CD8-positive, alpha-beta memory T cell (primary cell): ENCODE measurements at regions not wholly inside any gene's neighbourhood (a gene's known extent, or its start where the extent isn't known, plus 50 kb on each side); places are given as distances from the start of the nearest gene placed in this dataset.
"Not testable (repeated sequence)": the region's sequence is repeated elsewhere in the genome, so short reads cannot be mapped to it uniquely, and the experiment has no call there.

Experiments
- CTCF ChIA-PET: fragments of 350-600 bp; sonication (Branson Sonifier 250); formaldehyde crosslinking; loops from one replicate; lab custom pipeline; 2021; ENCODE audit warnings: antibody characterized with exemption; lab: Charles Lee
- POLR2A ChIA-PET: fragments of 350-600 bp; sonication (Branson Sonifier 250); formaldehyde crosslinking; loops from one replicate; lab custom pipeline; 2021; ENCODE audit warnings: antibody characterized with exemption; lab: Charles Lee
- DNase-seq, 5 donors: peaks; one replicate each; pipeline versions ENCODE4 v3.0.0 to v3.0.0-alpha.2; 2020 to 2022; ENCODE audit warnings: mixed read lengths in 1 of 5
- H3K27ac ChIP-seq: one replicate; pipeline ENCODE4 v1.7.0; 2013; ENCODE audit warnings: low read depth, mild to moderate bottlenecking, low read length, moderate library complexity
- H3K27me3 ChIP-seq: 2 replicates; pipeline ENCODE4 v1.7.0; 2013; ENCODE audit warnings: low read length, mild to moderate bottlenecking; ENCODE audit not compliant: insufficient read depth, poor library complexity, severe bottlenecking
- H3K36me3 ChIP-seq: 2 replicates; pipeline ENCODE4 v1.7.0; 2013; ENCODE audit warnings: mild to moderate bottlenecking, low read length, moderate library complexity; ENCODE audit not compliant: insufficient read depth
- H3K4me1 ChIP-seq: 2 replicates; pipeline ENCODE4 v1.7.0; 2013; ENCODE audit warnings: mild to moderate bottlenecking, low read length, moderate library complexity; ENCODE audit not compliant: insufficient read depth
- H3K4me3 ChIP-seq: 2 replicates; pipeline ENCODE4 v1.7.0; 2013; ENCODE audit warnings: mild to moderate bottlenecking, low read length
- H3K9me3 ChIP-seq: 2 replicates; pipeline ENCODE4 v1.7.0; 2013; ENCODE audit warnings: mild to moderate bottlenecking, low read length
- H3K27ac Mint-ChIP-seq, 8 donors: one replicate each; pipeline ENCODE4 v1.8.0; 2020 to 2021; ENCODE audit warnings: mixed read lengths in 8 of 8, mild to moderate bottlenecking in 6 of 8, inconsistent platforms in 3 of 8, moderate library complexity in 3 of 8
- H3K27me3 Mint-ChIP-seq, 2 donors: one replicate each; pipeline ENCODE4 v1.8.0; 2020 to 2021; ENCODE audit warnings: mixed read lengths in 2 of 2, mild to moderate bottlenecking in 1 of 2, moderate library complexity in 1 of 2
- H3K36me3 Mint-ChIP-seq, 3 donors: one replicate each; pipeline ENCODE4 v1.8.0; 2020 to 2021; ENCODE audit warnings: mixed read lengths in 3 of 3, inconsistent platforms in 1 of 3, mild to moderate bottlenecking in 1 of 3
- H3K4me1 Mint-ChIP-seq, 3 donors: one replicate each; pipeline ENCODE4 v1.8.0; 2020 to 2021; ENCODE audit warnings: mixed read lengths in 3 of 3, inconsistent platforms in 1 of 3, mild to moderate bottlenecking in 1 of 3
- H3K4me3 Mint-ChIP-seq, 7 donors: one replicate each; pipeline ENCODE4 v1.8.0; 2020 to 2021; ENCODE audit warnings: mixed read lengths in 7 of 7, mild to moderate bottlenecking in 6 of 7, moderate library complexity in 4 of 7, inconsistent platforms in 2 of 7
- H3K9me3 Mint-ChIP-seq, 5 donors: one replicate each; pipeline ENCODE4 v1.8.0; 2020 to 2022; ENCODE audit warnings: mixed read lengths in 5 of 5, mild to moderate bottlenecking in 3 of 5, moderate library complexity in 2 of 5, inconsistent platforms in 1 of 5

GRCh38 chr11:130979386-130979972, 63.2 kb upstream of the SNX19 start:
- Histone ChIP-seq H3K4me1 (no peaks in the 10 kb centered on the region), H3K27ac (no peak overlapping the region), H3K9me3 (no peaks in the 10 kb centered on the region), H3K4me3 (no peak overlapping the region), H3K27me3 (no peaks in the 10 kb centered on the region), H3K36me3 (no peaks in the 10 kb centered on the region)
- DNase-seq: no peak
- Mint-ChIP-seq H3K9me3 (peaks cover 2 to 19% (median 14%) of the 10 kb centered on the region in 5 donors), H3K27me3 (peaks cover 15 to 39% of the 10 kb centered on the region in 2 donors), H3K4me1 (no peaks in the 10 kb centered on the region), H3K4me3 (no peak overlapping the region), H3K36me3 (peaks cover 0 to 1% (median 0%) of the 10 kb centered on the region in 3 donors), H3K27ac (no peak overlapping the region)
- ChIA-PET CTCF (no interaction called here), POLR2A (no interaction called here)

GRCh38 chr11:130980071-130980862, 64.0 kb upstream of the SNX19 start:
- H3K27ac Mint-ChIP-seq: no peak overlapping the region
- POLR2A ChIA-PET: no interaction called here
- H3K9me3 Mint-ChIP-seq: peaks cover 2 to 19% (median 14%) of the 10 kb centered on the region in 5 donors
- Histone ChIP-seq H3K27ac (no peak overlapping the region), H3K27me3 (no peaks in the 10 kb centered on the region), H3K9me3 (no peaks in the 10 kb centered on the region), H3K4me3 (no peak overlapping the region), H3K36me3 (no peaks in the 10 kb centered on the region), H3K4me1 (no peaks in the 10 kb centered on the region)
- peaks cover 0 to 1% (median 0%) of the 10 kb centered on the region in 3 donors for H3K36me3 Mint-ChIP-seq
- no peak overlapping the region for H3K4me3 Mint-ChIP-seq
- no peak for DNase-seq
- H3K27me3 Mint-ChIP-seq: peaks cover 13 to 33% of the 10 kb centered on the region in 2 donors
- no peaks in the 10 kb centered on the region for H3K4me1 Mint-ChIP-seq
- CTCF ChIA-PET: no interaction called here

DNA sequence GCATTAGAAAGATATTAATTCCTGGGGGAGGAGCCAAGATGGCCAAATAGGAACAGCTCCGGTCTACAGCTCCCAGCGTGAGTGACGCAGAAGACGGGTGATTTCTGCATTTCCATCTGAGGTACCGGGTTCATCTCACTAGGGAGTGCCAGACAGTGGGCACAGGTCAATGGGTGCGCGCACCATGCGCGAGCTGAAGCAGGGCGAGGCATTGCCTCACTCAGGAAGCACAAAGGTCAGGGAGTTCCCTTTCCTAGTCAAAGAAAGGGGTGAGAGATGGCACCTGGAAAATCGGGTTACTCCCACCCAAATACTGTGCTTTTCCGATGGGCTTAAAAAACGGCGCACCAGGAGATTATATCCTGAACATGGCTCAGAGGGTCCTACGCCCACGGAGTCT, 68.0 kb upstream of the SNX19 start:
- H3K9me3 ChIP-seq, H3K4me3 ChIP-seq, H3K4me3 Mint-ChIP-seq, CTCF ChIA-PET, H3K36me3 ChIP-seq, H3K27me3 ChIP-seq, H3K27ac Mint-ChIP-seq, H3K9me3 Mint-ChIP-seq, H3K4me1 ChIP-seq, POLR2A ChIA-PET, H3K4me1 Mint-ChIP-seq, H3K27ac ChIP-seq, DNase-seq, H3K36me3 Mint-ChIP-seq: not testable (repeated sequence)
- peaks cover 9 to 31% of the 10 kb centered on the region in 2 donors for H3K27me3 Mint-ChIP-seq

GRCh38 chr11:130992788-130993187, 76.5 kb upstream of the SNX19 start:
- no peaks in the 10 kb centered on the region for H3K4me1 ChIP-seq
- Mint-ChIP-seq H3K9me3 (peaks cover 0 to 6% (median 3%) of the 10 kb centered on the region in 5 donors), H3K36me3 (no peaks in the 10 kb centered on the region), H3K27me3 (peaks cover 0 to 2% of the 10 kb centered on the region in 2 donors), H3K4me1 (no peaks in the 10 kb centered on the region), H3K27ac (no peak overlapping the region), H3K4me3 (no peak overlapping the region)
- H3K36me3 ChIP-seq: no peaks in the 10 kb centered on the region
- ChIA-PET CTCF (no interaction called here), POLR2A (no interaction called here)
- no peak for DNase-seq
- H3K9me3 ChIP-seq: no peaks in the 10 kb centered on the region
- no peaks in the 10 kb centered on the region for H3K27me3 ChIP-seq
- H3K4me3 ChIP-seq: no peak overlapping the region
- no peak overlapping the region for H3K27ac ChIP-seq

DNA sequence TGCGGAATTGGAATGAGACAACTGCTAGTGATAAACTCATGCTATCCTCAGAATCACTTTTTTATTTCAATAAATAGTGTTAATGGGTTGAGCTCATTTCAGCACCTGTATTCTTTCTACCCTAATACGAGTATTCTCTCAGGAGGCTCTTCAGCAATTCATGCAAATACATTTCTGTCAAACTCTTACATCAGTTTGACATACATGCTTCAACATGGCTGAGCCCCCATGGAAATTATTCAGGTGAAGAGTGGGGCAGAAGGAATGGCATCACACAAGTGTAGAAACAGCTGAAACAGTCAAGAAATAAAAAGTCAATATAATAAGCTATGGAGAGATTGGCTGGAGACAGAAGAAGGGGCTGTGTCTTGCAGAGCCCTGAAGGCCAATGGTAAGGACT, 77.8 kb upstream of the SNX19 start:
- no peaks in the 10 kb centered on the region for H3K36me3 Mint-ChIP-seq

DNA sequence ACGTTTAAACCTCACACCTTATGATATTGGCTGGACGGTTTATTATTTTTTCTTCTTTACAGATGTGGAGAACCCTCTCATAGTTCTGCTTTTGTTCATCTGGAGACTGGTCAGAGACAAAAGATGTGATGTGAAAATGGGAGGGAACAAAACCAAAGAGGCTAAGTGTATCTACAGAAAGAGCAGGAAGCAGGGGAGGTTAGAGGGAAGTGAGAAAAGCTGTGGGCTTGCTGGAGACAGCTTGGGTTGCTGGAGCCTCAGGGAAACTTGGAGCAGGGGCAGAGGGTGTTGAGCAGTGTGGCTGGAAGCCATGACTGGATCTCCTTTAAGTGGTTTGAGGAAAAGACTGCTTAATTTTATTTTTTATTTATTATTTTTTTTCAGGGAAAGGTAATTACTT, 79.0 kb upstream of the SNX19 start:
- ChIA-PET CTCF (no interaction called here), POLR2A (no interaction called here)
- H3K9me3 Mint-ChIP-seq: peaks cover 0 to 6% (median 1%) of the 10 kb centered on the region in 5 donors
- no peaks in the 10 kb centered on the region for H3K4me1 Mint-ChIP-seq
- peaks cover 0 to 2% of the 10 kb centered on the region in 2 donors for H3K27me3 Mint-ChIP-seq
- H3K27ac ChIP-seq: no peak overlapping the region
- no peak overlapping the region for H3K4me3 ChIP-seq
- H3K36me3 ChIP-seq: no peaks in the 10 kb centered on the region
- H3K4me3 Mint-ChIP-seq: no peak overlapping the region
- H3K36me3 Mint-ChIP-seq: no peaks in the 10 kb centered on the region
- no peaks in the 10 kb centered on the region for H3K9me3 ChIP-seq
- no peak for DNase-seq
- no peaks in the 10 kb centered on the region for H3K4me1 ChIP-seq
- H3K27ac Mint-ChIP-seq: no peak overlapping the region
- no peaks in the 10 kb centered on the region for H3K27me3 ChIP-seq

More for the DNA sequence above, 77.8 kb upstream of the SNX19 start:
- Histone ChIP-seq H3K9me3 (no peaks in the 10 kb centered on the region), H3K27me3 (no peaks in the 10 kb centered on the region), H3K4me3 (no peak overlapping the region), H3K36me3 (no peaks in the 10 kb centered on the region), H3K27ac (no peak overlapping the region), H3K4me1 (no peaks in the 10 kb centered on the region)
- DNase-seq: no peak
- CTCF ChIA-PET: no interaction called here
- Mint-ChIP-seq H3K27ac (no peak overlapping the region), H3K4me1 (no peaks in the 10 kb centered on the region), H3K27me3 (peaks cover 0 to 2% of the 10 kb centered on the region in 2 donors), H3K9me3 (peaks cover 0 to 6% (median 3%) of the 10 kb centered on the region in 5 donors), H3K4me3 (no peak overlapping the region)
- POLR2A ChIA-PET: no interaction called here

- Mint-ChIP-seq H3K9me3 (peaks cover 0 to 1% (median 0%) of the 10 kb centered on the region in 5 donors), H3K4me1 (no peaks in the 10 kb centered on the region), H3K4me3 (no peak overlapping the region), H3K27ac (peak overlapping the region in 1 of 8 donors; percentile 69), H3K27me3 (no peaks in the 10 kb centered on the region), H3K36me3 (no peaks in the 10 kb centered on the region)
- no peak for DNase-seq
- H3K4me1 ChIP-seq: no peaks in the 10 kb centered on the region
- ChIA-PET POLR2A (no interaction called here), CTCF (no interaction called here)
- no peak overlapping the region for H3K27ac ChIP-seq
- H3K27me3 ChIP-seq: no peaks in the 10 kb centered on the region
- no peak overlapping the region for H3K4me3 ChIP-seq
- H3K9me3 ChIP-seq: no peaks in the 10 kb centered on the region
- H3K36me3 ChIP-seq: no peaks in the 10 kb centered on the region
These were observed 81.0 kb upstream of the SNX19 start for GRCh38 chr11:130997278-130997677.

DNA sequence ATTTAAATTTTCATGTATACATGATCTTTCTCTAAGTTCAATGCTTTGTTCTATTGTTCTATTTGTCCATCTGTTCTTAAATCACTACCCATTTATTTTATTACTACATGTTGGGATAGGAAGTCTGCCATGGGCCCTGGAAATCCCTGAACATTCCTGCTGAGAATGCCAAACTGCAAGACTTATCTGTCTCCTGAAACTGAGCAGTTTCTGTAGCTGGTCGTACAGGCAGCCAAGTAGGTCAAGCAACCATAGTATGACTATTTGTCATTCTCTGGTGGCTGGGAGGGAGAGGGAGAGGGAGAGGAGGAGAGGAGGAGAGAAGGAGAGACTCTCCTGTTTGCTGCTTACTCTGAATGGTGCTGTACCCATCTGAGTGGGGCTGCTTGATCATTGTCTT, 82.8 kb upstream of the SNX19 start:
- CTCF ChIA-PET: no interaction called here
- H3K4me1 Mint-ChIP-seq: no peaks in the 10 kb centered on the region
- no peaks in the 10 kb centered on the region for H3K27me3 Mint-ChIP-seq
- Histone ChIP-seq H3K27me3 (no peaks in the 10 kb centered on the region), H3K4me3 (no peak overlapping the region), H3K27ac (no peak overlapping the region), H3K36me3 (no peaks in the 10 kb centered on the region), H3K9me3 (no peaks in the 10 kb centered on the region), H3K4me1 (no peaks in the 10 kb centered on the region)
- POLR2A ChIA-PET: no interaction called here
- H3K9me3 Mint-ChIP-seq: peaks cover 0 to 1% (median 0%) of the 10 kb centered on the region in 5 donors
- no peak overlapping the region for H3K4me3 Mint-ChIP-seq
- H3K27ac Mint-ChIP-seq: no peak overlapping the region
- no peaks in the 10 kb centered on the region for H3K36me3 Mint-ChIP-seq
- no peak for DNase-seq
